ENCODE measurements at regions not wholly inside any gene's neighbourhood (a gene's known extent, or its start where the extent isn't known, plus 50 kb on each side); places are given as distances from the start of the nearest gene placed in this dataset.

GRCh38 chr2:145798419-145798818, 1278.5 kb upstream of the ZEB2 start:
- TF ChIP-seq ATF2 (tag by site-specific recombination; IDR thresholded peaks at IDR 0.05; ENCODE audit: low read depth) (no peak), CTCF (tag by site-specific recombination; IDR thresholded peaks at IDR 0.05) (no peak), ZNF670 (tag by site-specific recombination; IDR thresholded peaks at IDR 0.05; ENCODE audit: low read depth) (no peak), ZNF449 (tag by site-specific recombination; IDR thresholded peaks at IDR 0.05) (no peak), ZNF529 (tag by site-specific recombination; IDR thresholded peaks at IDR 0.05; ENCODE audit: insufficient replicate concordance) (no peak), ZBTB20 (tag by site-specific recombination; IDR thresholded peaks at IDR 0.05) (no peak), REPIN1 (tag by site-specific recombination; IDR thresholded peaks at IDR 0.05; ENCODE audit: low read depth) (no peak), ZFP37 (tag by site-specific recombination; IDR thresholded peaks at IDR 0.05) (no peak), ZBTB1 (tag by site-specific recombination; IDR thresholded peaks at IDR 0.05) (no peak), ZNF843 (tag by site-specific recombination; IDR thresholded peaks at IDR 0.05) (no peak), ZNF274 (IDR thresholded peaks at IDR 0.05; ENCODE audit: low read length) (no peak), ZNF274 (tag by site-specific recombination; IDR thresholded peaks at IDR 0.05; ENCODE audit: borderline replicate concordance) (no peak), ZBTB7A (tag by site-specific recombination; IDR thresholded peaks at IDR 0.05; ENCODE audit: low read depth) (no peak)

Measured in HEK293 (cell line).